ENCODE measurements at regions not wholly inside any gene's neighbourhood (a gene's known extent, or its start where the extent isn't known, plus 50 kb on each side); places are given as distances from the start of the nearest gene placed in this dataset.

DNA sequence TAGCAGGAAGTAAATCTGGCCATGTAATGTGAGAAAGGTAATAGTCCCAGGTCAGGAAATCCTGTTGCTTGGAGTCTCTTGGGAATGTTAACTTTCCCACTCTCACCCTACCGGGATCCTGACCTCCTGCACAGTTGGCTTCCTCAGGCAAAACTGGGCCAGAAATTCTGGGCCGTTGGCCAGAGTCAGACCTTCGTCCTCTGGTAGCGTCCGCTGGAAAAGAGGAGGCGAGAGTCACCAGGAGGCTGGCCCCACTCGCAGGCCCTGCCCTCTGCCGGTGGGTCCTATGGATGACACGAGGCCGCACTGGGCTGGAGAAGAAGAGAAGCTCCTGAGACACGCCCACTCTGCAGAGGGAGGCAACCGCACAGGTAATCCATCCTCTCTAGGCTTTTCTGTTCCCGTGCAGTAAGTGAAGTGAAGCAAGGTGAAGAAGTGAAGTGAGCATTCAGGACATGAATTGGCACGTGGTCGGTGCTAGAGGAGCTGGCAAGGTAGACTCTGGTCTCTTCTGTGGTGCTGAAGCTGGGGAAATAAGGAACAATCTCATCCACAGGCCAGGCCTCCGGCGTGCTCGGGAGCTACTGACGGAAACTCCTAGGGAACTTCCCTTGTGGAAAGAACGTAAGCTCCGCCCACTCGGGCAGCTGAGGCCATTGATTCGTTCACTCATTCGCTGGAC, 182.7 kb upstream of the GLI2 start (continued):
- TF ChIP-seq, protein P1, sequence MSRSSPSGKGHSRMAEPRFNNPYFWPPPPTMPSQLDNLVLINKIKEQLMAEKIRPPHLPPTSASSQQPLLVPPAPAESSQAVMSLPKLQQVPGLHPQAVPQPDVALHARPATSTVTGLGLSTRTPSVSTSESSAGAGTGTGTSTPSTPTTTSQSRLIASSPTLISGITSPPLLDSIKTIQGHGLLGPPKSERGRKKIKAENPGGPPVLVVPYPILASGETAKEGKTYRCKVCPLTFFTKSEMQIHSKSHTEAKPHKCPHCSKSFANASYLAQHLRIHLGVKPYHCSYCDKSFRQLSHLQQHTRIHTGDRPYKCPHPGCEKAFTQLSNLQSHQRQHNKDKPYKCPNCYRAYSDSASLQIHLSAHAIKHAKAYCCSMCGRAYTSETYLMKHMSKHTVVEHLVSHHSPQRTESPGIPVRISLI (CRISPR knock-in tag; IDR thresholded peaks at IDR 0.05; ENCODE audit: borderline replicate concordance), result peak; percentile 54; the same call in 1 of the 2 replicates
- TF ChIP-seq, protein P2, sequence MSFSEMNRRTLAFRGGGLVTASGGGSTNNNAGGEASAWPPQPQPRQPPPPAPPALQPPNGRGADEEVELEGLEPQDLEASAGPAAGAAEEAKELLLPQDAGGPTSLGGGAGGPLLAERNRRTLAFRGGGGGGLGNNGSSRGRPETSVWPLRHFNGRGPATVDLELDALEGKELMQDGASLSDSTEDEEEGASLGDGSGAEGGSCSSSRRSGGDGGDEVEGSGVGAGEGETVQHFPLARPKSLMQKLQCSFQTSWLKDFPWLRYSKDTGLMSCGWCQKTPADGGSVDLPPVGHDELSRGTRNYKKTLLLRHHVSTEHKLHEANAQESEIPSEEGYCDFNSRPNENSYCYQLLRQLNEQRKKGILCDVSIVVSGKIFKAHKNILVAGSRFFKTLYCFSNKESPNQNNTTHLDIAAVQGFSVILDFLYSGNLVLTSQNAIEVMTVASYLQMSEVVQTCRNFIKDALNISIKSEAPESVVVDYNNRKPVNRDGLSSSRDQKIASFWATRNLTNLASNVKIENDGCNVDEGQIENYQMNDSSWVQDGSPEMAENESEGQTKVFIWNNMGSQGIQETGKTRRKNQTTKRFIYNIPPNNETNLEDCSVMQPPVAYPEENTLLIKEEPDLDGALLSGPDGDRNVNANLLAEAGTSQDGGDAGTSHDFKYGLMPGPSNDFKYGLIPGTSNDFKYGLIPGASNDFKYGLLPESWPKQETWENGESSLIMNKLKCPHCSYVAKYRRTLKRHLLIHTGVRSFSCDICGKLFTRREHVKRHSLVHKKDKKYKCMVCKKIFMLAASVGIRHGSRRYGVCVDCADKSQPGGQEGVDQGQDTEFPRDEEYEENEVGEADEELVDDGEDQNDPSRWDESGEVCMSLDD (CRISPR knock-in tag; IDR thresholded peaks at IDR 0.05; ENCODE audit: borderline replicate concordance), result no peak
- peak; percentile 64; the same call in 1 of the 2 replicates for TF ChIP-seq ZNF788 (CRISPR knock-in tag; IDR thresholded peaks at IDR 0.05; ENCODE audit: borderline replicate concordance)
- TF ChIP-seq ZNF547 (CRISPR knock-in tag; IDR thresholded peaks at IDR 0.05), result no peak; the same call in 1 of the 2 replicates
- TF ChIP-seq ZMYM4 (CRISPR knock-in tag; IDR thresholded peaks at IDR 0.05), result peak; percentile 87
- TF ChIP-seq ZFYVE20 (CRISPR knock-in tag; IDR thresholded peaks at IDR 0.05; ENCODE audit: borderline replicate concordance, low read depth), result no peak
- peak; percentile 93 for TF ChIP-seq ZSCAN9 (CRISPR knock-in tag; IDR thresholded peaks at IDR 0.05; ENCODE audit: borderline replicate concordance)
- TF ChIP-seq POLR2AphosphoS5 (IDR thresholded peaks at IDR 0.05; ENCODE audit: low read depth, low read length), result 0 out of 2 replicates have a peak, but pooled peaks have one; percentile 39
- peak; percentile 80; the same call in 1 of the 2 replicates for TF ChIP-seq IRF2 (CRISPR knock-in tag; IDR thresholded peaks at IDR 0.05)
- TF ChIP-seq, protein P3, sequence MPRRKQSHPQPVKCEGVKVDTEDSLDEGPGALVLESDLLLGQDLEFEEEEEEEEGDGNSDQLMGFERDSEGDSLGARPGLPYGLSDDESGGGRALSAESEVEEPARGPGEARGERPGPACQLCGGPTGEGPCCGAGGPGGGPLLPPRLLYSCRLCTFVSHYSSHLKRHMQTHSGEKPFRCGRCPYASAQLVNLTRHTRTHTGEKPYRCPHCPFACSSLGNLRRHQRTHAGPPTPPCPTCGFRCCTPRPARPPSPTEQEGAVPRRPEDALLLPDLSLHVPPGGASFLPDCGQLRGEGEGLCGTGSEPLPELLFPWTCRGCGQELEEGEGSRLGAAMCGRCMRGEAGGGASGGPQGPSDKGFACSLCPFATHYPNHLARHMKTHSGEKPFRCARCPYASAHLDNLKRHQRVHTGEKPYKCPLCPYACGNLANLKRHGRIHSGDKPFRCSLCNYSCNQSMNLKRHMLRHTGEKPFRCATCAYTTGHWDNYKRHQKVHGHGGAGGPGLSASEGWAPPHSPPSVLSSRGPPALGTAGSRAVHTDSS (CRISPR knock-in tag; conservative IDR thresholded peaks at IDR 0.05), result no peak
- TF ChIP-seq, protein P4, sequence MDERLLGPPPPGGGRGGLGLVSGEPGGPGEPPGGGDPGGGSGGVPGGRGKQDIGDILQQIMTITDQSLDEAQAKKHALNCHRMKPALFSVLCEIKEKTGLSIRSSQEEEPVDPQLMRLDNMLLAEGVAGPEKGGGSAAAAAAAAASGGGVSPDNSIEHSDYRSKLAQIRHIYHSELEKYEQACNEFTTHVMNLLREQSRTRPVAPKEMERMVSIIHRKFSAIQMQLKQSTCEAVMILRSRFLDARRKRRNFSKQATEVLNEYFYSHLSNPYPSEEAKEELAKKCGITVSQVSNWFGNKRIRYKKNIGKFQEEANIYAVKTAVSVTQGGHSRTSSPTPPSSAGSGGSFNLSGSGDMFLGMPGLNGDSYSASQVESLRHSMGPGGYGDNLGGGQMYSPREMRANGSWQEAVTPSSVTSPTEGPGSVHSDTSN (CRISPR knock-in tag; IDR thresholded peaks at IDR 0.05), result peak; percentile 17; the same call in 1 of the 2 replicates
- peak; percentile 68 for TF ChIP-seq THAP11 (CRISPR knock-in tag; IDR thresholded peaks at IDR 0.05)
- TF ChIP-seq ZNF713 (CRISPR knock-in tag; IDR thresholded peaks at IDR 0.05), result 0 out of 2 replicates have a peak, but pooled peaks have one; percentile 51
- no peak for TF ChIP-seq ZNF570 (CRISPR knock-in tag; IDR thresholded peaks at IDR 0.05; ENCODE audit: borderline replicate concordance)
- 0 out of 2 replicates have a peak, but pooled peaks have one; percentile 31 for TF ChIP-seq HMG20B (CRISPR knock-in tag; conservative IDR thresholded peaks at IDR 0.05)
- peak; percentile 22; the same call in 1 of the 2 replicates for TF ChIP-seq ZNF644 (CRISPR knock-in tag; IDR thresholded peaks at IDR 0.05; ENCODE audit: low read depth)
- 0 out of 2 replicates have a peak, but pooled peaks have one; percentile 49 for TF ChIP-seq JUN (CRISPR knock-in tag; IDR thresholded peaks at IDR 0.05)
- 0 out of 2 replicates have a peak, but pooled peaks have one; percentile 56 for TF ChIP-seq ZNF607 (CRISPR knock-in tag; IDR thresholded peaks at IDR 0.05; ENCODE audit: borderline replicate concordance)
- TF ChIP-seq ZMYM3 (CRISPR knock-in tag; IDR thresholded peaks at IDR 0.05), result peak; percentile 89
- TF ChIP-seq ZBTB8A (CRISPR knock-in tag; IDR thresholded peaks at IDR 0.05; ENCODE audit: borderline replicate concordance, low read depth), result no peak
